Pancreas (tissue), 10 donors: ENCODE measurements at regions not wholly inside any gene's neighbourhood (a gene's known extent, or its start where the extent isn't known, plus 50 kb on each side); places are given as distances from the start of the nearest gene placed in this dataset.
A peak's percentile ranks its signal among the peaks of the same experiment; 100 is the strongest.

ENCODE experiments used
- ATAC-seq, 4 donors: fragments of 200-7000 bp; cut with Tn5 transposase; one replicate each; pipeline versions ENCODE4 v1.8.0 to v1.9.1; 2020; ENCODE audit warnings: mild to moderate bottlenecking in 4 of 4, moderate library complexity in 4 of 4
- DNase-seq, 6 donors: peaks; one replicate each; pipeline ENCODE4 v3.0.0-alpha.2; 2020
- FAIRE-seq: peaks from 2 replicates; lab custom pipeline; 2012; peaks lifted over from hg19 to GRCh38; lab: Jason Lieb, UNC
- H3K27ac ChIP-seq, 4 donors: fragments of 200-600 bp; sonication (generic); 1 replicate in 3 of 4; 2 replicates in 1 of 4; pipeline versions ENCODE4 v1.5.0 to v1.8.0; 2020
- H3K27me3 ChIP-seq, 4 donors: fragments of 200-600 bp; one replicate each; pipeline ENCODE4 v1.8.0; 2021
- H3K36me3 ChIP-seq, 3 donors: fragments of 200-600 bp; sonication (generic) in 1 of 3; one replicate each; pipeline versions ENCODE4 v1.5.0 to v1.8.0; 2020 to 2021
- H3K4me1 ChIP-seq, 3 donors: fragments of 200-600 bp; one replicate each; pipeline ENCODE4 v1.8.0; 2021
- H3K4me3 ChIP-seq, 4 donors: fragments of 200-600 bp; sonication (generic) in 2 of 4; one replicate each; pipeline versions ENCODE4 v1.5.0 to v1.8.0; 2020 to 2021
- H3K9me3 ChIP-seq, 4 donors: fragments of 200-600 bp; one replicate each; pipeline ENCODE4 v1.8.0; 2021
- CTCF ChIP-seq, 4 donors: fragments of 200-600 bp; sonication (generic) in 3 of 4; IDR thresholded peaks; one replicate each; pipeline versions ENCODE4 v1.5.0 to v1.8.0; 2021; ENCODE audit warnings: antibody characterized with exemption in 4 of 4
- WGBS, 2 donors: extraction: QIAGEN DNeasy Blood & Tissue Kit; methylation state at CpG; one replicate each; pipeline ENCODE4 v1.1.7; 2013; 5-methylcytosine and 5-hydroxymethylcytosine counted together
- intact Hi-C, 3 donors: fragments of 100-400 bp; cut with DNase I; formaldehyde crosslinking; loops; one replicate each; pipeline versions ENCODE4 v1.11.1 to v1.14.2; 2022
- donor health status: healthy with polysubstance abuse.
- donor health status: DM: no; HTN: no; CAD: no; lungs with moderate emphysema.
- donor health status: DM: no; HTN: no; CAD: no.
- donor health status: control.
- donor health status: control.
- donor health status: Bipolar disorder and iron deficiency.
- donor health status: DM: yes; HTN: yes; CAD: no.
- donor health status: DM: no; HTN: no; CAD: no.
- donor health status: DM: no; HTN: no; CAD: no.
- donor health status: DM: yes; HTN: yes; CAD: no.

- ATAC-seq (no peak), DNase-seq (no peak), FAIRE-seq (no peak)
- no peaks in the 10 kb centered on the region for H3K27me3 ChIP-seq
- WGBS, 2 donors = 16 to 21% methylated on average over 1 of the region's 1 CpG
- no peak overlapping the region for H3K4me3 ChIP-seq
- intact Hi-C loops = no loop called here
- H3K36me3 ChIP-seq = no peaks in the 10 kb centered on the region
- H3K9me3 ChIP-seq = no peaks in the 10 kb centered on the region
- no peak overlapping the region for H3K27ac ChIP-seq
- no peak for TF ChIP-seq CTCF (IDR thresholded peaks at IDR 0.05)
- H3K4me1 ChIP-seq = no peaks in the 10 kb centered on the region
Measured at GRCh38 chr4:164423819-164424218, 330.1 kb upstream of the SMIM31 start.

GRCh38 chr4:164424846-164425245, 329.1 kb upstream of the SMIM31 start:
- Histone ChIP-seq H3K9me3 (no peaks in the 10 kb centered on the region), H3K4me3 (no peak overlapping the region), H3K4me1 (no peaks in the 10 kb centered on the region), H3K36me3 (no peaks in the 10 kb centered on the region), H3K27ac (no peak overlapping the region), H3K27me3 (no peaks in the 10 kb centered on the region)
- 17 to 20% methylated on average over 4 of the region's 4 CpGs for WGBS, 2 donors
- FAIRE-seq = no peak
- TF ChIP-seq CTCF (IDR thresholded peaks at IDR 0.05) = no peak
- peak in 1 of 4 donors; percentile 74 for ATAC-seq
- intact Hi-C loops = no loop called here
- DNase-seq = no peak

- WGBS, 2 donors = 38 to 59% methylated on average over 2 of the region's 2 CpGs
- H3K36me3 ChIP-seq = no peaks in the 10 kb centered on the region
Measured at GRCh38 chr4:164428561-164428960, 325.4 kb upstream of the SMIM31 start.

GRCh38 chr4:164438321-164438720, 315.6 kb upstream of the SMIM31 start:
- Histone ChIP-seq H3K27me3 (no peaks in the 10 kb centered on the region), H3K4me3 (no peak overlapping the region), H3K36me3 (no peaks in the 10 kb centered on the region), H3K27ac (no peak overlapping the region), H3K9me3 (no peaks in the 10 kb centered on the region), H3K4me1 (no peaks in the 10 kb centered on the region)
- DNase-seq (no peak), ATAC-seq (no peak), FAIRE-seq (no peak)
- 47 to 59% methylated on average over 3 of the region's 3 CpGs for WGBS, 2 donors
- TF ChIP-seq CTCF (IDR thresholded peaks at IDR 0.05) = no peak
- intact Hi-C loops = no loop called here

More at GRCh38 chr4:164428561-164428960, 325.4 kb upstream of the SMIM31 start:
- H3K27me3 ChIP-seq = no peaks in the 10 kb centered on the region
- no peaks in the 10 kb centered on the region for H3K9me3 ChIP-seq
- FAIRE-seq (no peak), DNase-seq (no peak), ATAC-seq (no peak)
- no peak overlapping the region for H3K27ac ChIP-seq
- H3K4me3 ChIP-seq = no peak overlapping the region
- intact Hi-C loops = no loop called here
- no peaks in the 10 kb centered on the region for H3K4me1 ChIP-seq
- no peak for TF ChIP-seq CTCF (IDR thresholded peaks at IDR 0.05)

GRCh38 chr4:164439037-164439436, 314.9 kb upstream of the SMIM31 start:
- Histone ChIP-seq H3K27ac (no peak overlapping the region), H3K9me3 (no peaks in the 10 kb centered on the region), H3K36me3 (no peaks in the 10 kb centered on the region), H3K27me3 (no peaks in the 10 kb centered on the region), H3K4me1 (no peaks in the 10 kb centered on the region), H3K4me3 (no peak overlapping the region)
- intact Hi-C loops = no loop called here
- no peak for ATAC-seq
- DNase-seq = no peak
- no peak for FAIRE-seq
- no peak for TF ChIP-seq CTCF (IDR thresholded peaks at IDR 0.05)
- 47 to 51% methylated on average over 4 of the region's 4 CpGs for WGBS, 2 donors
